HG03159 (cell line): ENCODE measurements at regions not wholly inside any gene's neighbourhood (a gene's known extent, or its start where the extent isn't known, plus 50 kb on each side); places are given as distances from the start of the nearest gene placed in this dataset.
"Not testable (repeated sequence)": the region's sequence is repeated elsewhere in the genome, so short reads cannot be mapped to it uniquely, and the experiment has no call there.

ENCODE experiments used
- ATAC-seq: cut with Tn5 transposase; IDR thresholded peaks from one replicate; pipeline ENCODE4 v1.9.1; 2021; ENCODE audit warnings: mild to moderate bottlenecking, moderate library complexity; ENCODE audit not compliant: unreplicated experiment

GRCh38 chr16:51298800-51299199 lies 147.7 kb upstream of the SALL1 start:
- no peak for ATAC-seq

- ATAC-seq: no peak
Observed at GRCh38 chr16:51290442-51291285, 139.6 kb upstream of the SALL1 start.

GRCh38 chr16:51289336-51289735 lies 138.3 kb upstream of the SALL1 start:
- ATAC-seq: no peak

- no peak for ATAC-seq
Observed at GRCh38 chr16:51287121-51287755, 136.2 kb upstream of the SALL1 start.

GRCh38 chr16:51286272-51286671 lies 135.2 kb upstream of the SALL1 start:
- no peak for ATAC-seq

GRCh38 chr16:51276336-51276735 lies 125.3 kb upstream of the SALL1 start:
- ATAC-seq: no peak

GRCh38 chr16:51272420-51272819 lies 121.3 kb upstream of the SALL1 start:
- no peak for ATAC-seq

GRCh38 chr16:51271156-51271701 lies 120.2 kb upstream of the SALL1 start:
- no peak for ATAC-seq

GRCh38 chr16:51268237-51268636 lies 117.2 kb upstream of the SALL1 start:
- ATAC-seq: no peak

- ATAC-seq: no peak
Observed at GRCh38 chr16:51267681-51268080, 116.6 kb upstream of the SALL1 start.

- ATAC-seq: no peak
Observed at GRCh38 chr16:51262428-51262827, 111.4 kb upstream of the SALL1 start.

GRCh38 chr16:51261919-51262318 lies 110.8 kb upstream of the SALL1 start:
- no peak for ATAC-seq

- ATAC-seq: no peak
Observed at GRCh38 chr16:51255349-51255972, 104.4 kb upstream of the SALL1 start.

GRCh38 chr16:51254390-51254789 lies 103.3 kb upstream of the SALL1 start:
- ATAC-seq: not testable (repeated sequence)

- no peak for ATAC-seq
Observed at GRCh38 chr16:51248217-51248616, 97.1 kb upstream of the SALL1 start.

- no peak for ATAC-seq
Observed at GRCh38 chr16:51245658-51245995, 94.6 kb upstream of the SALL1 start.

- no peak for ATAC-seq
Observed at GRCh38 chr16:51244887-51245657, 94.0 kb upstream of the SALL1 start.

- ATAC-seq: no peak
Observed at GRCh38 chr16:51243936-51244436, 92.9 kb upstream of the SALL1 start.

GRCh38 chr16:51242296-51242994 lies 91.4 kb upstream of the SALL1 start:
- no peak for ATAC-seq

- ATAC-seq: no peak
Observed at GRCh38 chr16:51239196-51239595, 88.1 kb upstream of the SALL1 start.
